K562 (cell line): ENCODE measurements at regions not wholly inside any gene's neighbourhood (a gene's known extent, or its start where the extent isn't known, plus 50 kb on each side); places are given as distances from the start of the nearest gene placed in this dataset.

Experiments used
- DACH1 ChIP-seq: fragments of 450-650 bp; IDR thresholded peaks from 2 replicates; pipeline ENCODE4 v1.6.1; 2018; ENCODE audit not compliant: partially characterized antibody
- EP300 ChIP-seq: IDR thresholded peaks from 2 replicates; pipeline ENCODE4 v1.6.1; 2012; ENCODE audit warnings: low read length, improper control_type of control experiment
- FOS ChIP-seq: IDR thresholded peaks from 3 replicates; pipeline ENCODE4 v1.6.1; 2011; ENCODE audit not compliant: insufficient read length; ENCODE audit errors: extremely low read depth
- RNF2 ChIP-seq: sonication (generic); IDR thresholded peaks from 2 replicates; pipeline ENCODE4 v1.6.1; 2016
- THRAP3 ChIP-seq: fragments of 450-650 bp; IDR thresholded peaks from 2 replicates; pipeline ENCODE4 v1.6.1; 2016; ENCODE audit warnings: mild to moderate bottlenecking, inconsistent platforms, borderline replicate concordance
- YY1 ChIP-seq, 3 experiments: IDR thresholded peaks; 2 replicates each; pipeline ENCODE4 v1.6.1; 2011; ENCODE audit warnings: low read length in 2 of 3, mild to moderate bottlenecking in 2 of 3, moderate library complexity in 2 of 3, borderline replicate concordance in 1 of 3, control low read depth in 1 of 3, low read depth in 1 of 3; ENCODE audit not compliant: insufficient read depth in 3 of 3, insufficient replicate concordance in 2 of 3, control insufficient read depth in 1 of 3, insufficient read length in 1 of 3; ENCODE audit errors: extremely low read depth in 1 of 3
- TF ChIP-seq, protein P1 (sequence below), 3 experiments: IDR thresholded peaks in 2 of 3; conservative IDR thresholded peaks in 1 of 3; 2 replicates each; pipeline ENCODE4 v1.5.1; 2011 to 2012; ENCODE audit warnings: low read length in 3 of 3, mild to moderate bottlenecking in 3 of 3, control low read depth in 2 of 3, improper control_type of control experiment in 1 of 3, inconsistent platforms in 1 of 3, low read depth in 1 of 3, mixed read lengths in 1 of 3, moderate library complexity in 1 of 3; ENCODE audit not compliant: insufficient read depth in 2 of 3

DNA sequence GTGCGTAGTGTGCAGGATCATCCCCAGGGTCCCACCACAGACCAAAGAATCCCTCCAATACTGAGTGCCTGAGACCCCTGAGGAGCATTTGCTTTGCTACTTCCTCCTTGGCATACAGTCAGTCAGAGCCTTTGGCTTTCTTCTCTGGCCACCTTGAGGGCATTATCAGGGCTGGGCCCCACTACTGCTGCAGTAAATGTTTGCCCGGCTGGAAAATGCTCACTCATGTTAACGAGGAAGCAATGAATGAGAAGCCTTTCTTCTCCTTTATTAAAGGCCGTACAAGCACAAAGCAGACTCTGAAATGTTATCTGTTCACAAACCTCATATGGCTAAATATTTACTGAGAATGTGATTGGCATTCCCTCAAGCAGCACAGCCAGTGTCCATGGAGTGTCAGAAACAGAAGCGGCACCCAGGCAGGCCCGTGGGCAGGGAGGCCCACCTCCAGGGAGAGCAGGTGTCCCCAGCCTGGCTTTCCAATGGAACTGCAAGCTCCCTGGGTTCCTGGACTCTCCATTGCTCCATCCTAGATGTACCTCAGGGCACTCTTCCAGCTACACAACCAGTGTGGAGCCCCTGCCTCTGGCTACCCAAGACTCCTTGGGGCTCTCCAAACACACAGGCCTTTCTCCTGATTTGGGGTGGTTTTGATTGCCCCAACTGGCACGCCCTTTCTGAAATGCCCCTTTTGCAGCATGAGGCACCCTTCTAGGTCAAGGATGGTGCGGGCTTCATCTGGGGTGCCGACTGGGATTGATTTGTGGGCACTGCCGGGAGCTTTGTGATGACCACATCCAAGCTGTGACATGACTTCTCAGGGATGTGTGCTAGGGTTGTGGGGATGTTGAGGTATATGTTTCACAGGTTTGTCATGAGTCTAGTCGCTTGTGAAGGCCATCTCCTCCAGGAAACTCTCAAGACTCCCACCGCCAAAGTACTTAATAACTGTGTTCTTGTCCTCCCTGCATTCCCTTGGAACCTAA lies 195.6 kb downstream of the FAM43A start:
- TF ChIP-seq FOS (no peak), DACH1 (no peak), YY1 (IDR thresholded peaks at IDR 0.05; ENCODE audit: borderline replicate concordance in 1 of 3, control insufficient read depth in 1 of 3, extremely low read depth in 1 of 3, insufficient read depth in 3 of 3, insufficient read length in 1 of 3, insufficient replicate concordance in 2 of 3, low read depth in 1 of 3, low read length in 2 of 3) (no peak), EP300 (no peak), THRAP3 (no peak), RNF2 (no peak)
- TF ChIP-seq, protein P1, sequence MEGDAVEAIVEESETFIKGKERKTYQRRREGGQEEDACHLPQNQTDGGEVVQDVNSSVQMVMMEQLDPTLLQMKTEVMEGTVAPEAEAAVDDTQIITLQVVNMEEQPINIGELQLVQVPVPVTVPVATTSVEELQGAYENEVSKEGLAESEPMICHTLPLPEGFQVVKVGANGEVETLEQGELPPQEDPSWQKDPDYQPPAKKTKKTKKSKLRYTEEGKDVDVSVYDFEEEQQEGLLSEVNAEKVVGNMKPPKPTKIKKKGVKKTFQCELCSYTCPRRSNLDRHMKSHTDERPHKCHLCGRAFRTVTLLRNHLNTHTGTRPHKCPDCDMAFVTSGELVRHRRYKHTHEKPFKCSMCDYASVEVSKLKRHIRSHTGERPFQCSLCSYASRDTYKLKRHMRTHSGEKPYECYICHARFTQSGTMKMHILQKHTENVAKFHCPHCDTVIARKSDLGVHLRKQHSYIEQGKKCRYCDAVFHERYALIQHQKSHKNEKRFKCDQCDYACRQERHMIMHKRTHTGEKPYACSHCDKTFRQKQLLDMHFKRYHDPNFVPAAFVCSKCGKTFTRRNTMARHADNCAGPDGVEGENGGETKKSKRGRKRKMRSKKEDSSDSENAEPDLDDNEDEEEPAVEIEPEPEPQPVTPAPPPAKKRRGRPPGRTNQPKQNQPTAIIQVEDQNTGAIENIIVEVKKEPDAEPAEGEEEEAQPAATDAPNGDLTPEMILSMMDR (IDR thresholded peaks at IDR 0.05 in 2 of 3, conservative IDR thresholded peaks at IDR 0.05 in 1 of 3; ENCODE audit: insufficient read depth in 2 of 3, low read depth in 1 of 3, low read length in 3 of 3): no peak
